A549 (cell line): ENCODE measurements at regions not wholly inside any gene's neighbourhood (a gene's known extent, or its start where the extent isn't known, plus 50 kb on each side); places are given as distances from the start of the nearest gene placed in this dataset.

Experiments used
- FOSL2 ChIP-seq, 2 experiments: fragments of 450-650 bp in 1 of 2; fragments of >200 bp in 1 of 2; sonication (Bioruptor Twin) in 1 of 2; formaldehyde crosslinking; IDR thresholded peaks; 2 replicates each; pipeline versions ENCODE4 v1.5.0 to v1.6.1; 2016 to 2020; ENCODE audit warnings: mild to moderate bottlenecking in 1 of 2, moderate library complexity in 1 of 2
- POLR2A ChIP-seq: IDR thresholded peaks from 2 replicates; pipeline ENCODE4 v1.6.1; 2012; ENCODE audit warnings: mild to moderate bottlenecking, low read length
- SMC3 ChIP-seq: fragments of >200 bp; sonication (Bioruptor Twin); formaldehyde crosslinking; IDR thresholded peaks from 3 replicates; pipeline ENCODE4 v1.6.1; 2018; ENCODE audit warnings: inconsistent platforms
- ZC3H11A ChIP-seq: fragments of 450-650 bp; IDR thresholded peaks from 2 replicates; pipeline ENCODE4 v1.6.1; 2014; ENCODE audit warnings: antibody characterized with exemption, mild to moderate bottlenecking

- TF ChIP-seq SMC3 (no peak), POLR2A (no peak), ZC3H11A (no peak), FOSL2 (IDR thresholded peaks at IDR 0.05) (no peak), FOSL2 (CRISPR knock-in tag; IDR thresholded peaks at IDR 0.05) (no peak)
Observed at GRCh38 chr13:61029064-61029463, 386.6 kb downstream of the PCDH20 start.
